T-cell (primary cell): ENCODE measurements at regions not wholly inside any gene's neighbourhood (a gene's known extent, or its start where the extent isn't known, plus 50 kb on each side); places are given as distances from the start of the nearest gene placed in this dataset.
"Not testable (repeated sequence)": the region's sequence is repeated elsewhere in the genome, so short reads cannot be mapped to it uniquely, and the experiment has no call there.

ENCODE experiments used
- ATAC-seq, 4 experiments: fragments of 200-7000 bp in 3 of 4; fragments of 150-1000 bp in 1 of 4; cut with Tn5 transposase; replicated peaks in 1 of 4; 1 replicate in 3 of 4; 2 replicates in 1 of 4; pipeline ENCODE4 v1.10.0; 2021; ENCODE audit warnings: moderate library complexity in 3 of 4, mild to moderate bottlenecking in 2 of 4, moderate number of reproducible peaks in 1 of 4
- CTCF ChIA-PET, 2 donors: fragments of 300-600 bp; sonication (Branson Sonifier 250); formaldehyde crosslinking; loops; one replicate each; lab custom pipeline; 2022; ENCODE audit warnings: antibody characterized with exemption in 2 of 2; lab: Charles Lee
- POLR2A ChIA-PET, 2 donors: fragments of 300-600 bp; sonication (Branson Sonifier 250); formaldehyde crosslinking; loops; one replicate each; lab custom pipeline; 2022; ENCODE audit warnings: antibody characterized with exemption in 2 of 2; lab: Charles Lee
- DNase-seq, 35 experiments: peaks; one replicate each; pipeline versions ENCODE4 v3.0.0 to v3.0.0-alpha.2; 2013 to 2023
- H3K27ac ChIP-seq: one replicate; pipeline ENCODE4 v1.5.1; 2013; ENCODE audit warnings: low read length
- H3K27me3 ChIP-seq, 2 experiments: replicated peaks in 1 of 2; 1 replicate in 1 of 2; 2 replicates in 1 of 2; pipeline versions ENCODE4 v1.6.1 to v1.7.0; 2013; ENCODE audit warnings: low read length in 1 of 2, mixed read lengths in 1 of 2; ENCODE audit not compliant: control insufficient read depth in 2 of 2, insufficient read depth in 2 of 2; ENCODE audit errors: extremely low read depth in 1 of 2
- H3K36me3 ChIP-seq, 2 donors: 1 replicate in 1 of 2; 2 replicates in 1 of 2; pipeline versions ENCODE4 v1.6.1 to v1.7.0; 2013; ENCODE audit warnings: low read length in 1 of 2; ENCODE audit not compliant: control insufficient read depth in 2 of 2, insufficient read depth in 1 of 2; ENCODE audit errors: extremely low read depth in 1 of 2
- H3K4me1 ChIP-seq, 2 experiments: 1 replicate in 1 of 2; 2 replicates in 1 of 2; pipeline versions ENCODE4 v1.6.1 to v1.7.0; 2013; ENCODE audit warnings: low read length in 2 of 2, mixed read lengths in 1 of 2; ENCODE audit not compliant: insufficient read depth in 2 of 2, control insufficient read depth in 1 of 2; ENCODE audit errors: extremely low read depth in 1 of 2
- H3K4me3 ChIP-seq, 2 donors: 1 replicate in 1 of 2; 2 replicates in 1 of 2; pipeline versions ENCODE4 v1.5.1 to v1.7.0; 2013; ENCODE audit warnings: mild to moderate bottlenecking in 2 of 2, low read length in 1 of 2, moderate library complexity in 1 of 2; ENCODE audit not compliant: control insufficient read depth in 1 of 2; ENCODE audit errors: extremely low read depth in 1 of 2
- H3K9me3 ChIP-seq: 2 replicates; pipeline ENCODE4 v1.7.0; 2013
- H3K27ac Mint-ChIP-seq, 2 donors: one replicate each; pipeline ENCODE4 v1.8.0; 2020 to 2021; ENCODE audit warnings: mild to moderate bottlenecking in 2 of 2, mixed read lengths in 2 of 2
- H3K27me3 Mint-ChIP-seq, 2 donors: one replicate each; pipeline ENCODE4 v1.8.0; 2021 to 2022; ENCODE audit warnings: mixed read lengths in 2 of 2
- H3K36me3 Mint-ChIP-seq: one replicate; pipeline ENCODE4 v1.8.0; 2021; ENCODE audit warnings: mixed read lengths
- H3K4me1 Mint-ChIP-seq, 3 donors: one replicate each; pipeline ENCODE4 v1.8.0; 2020 to 2022; ENCODE audit warnings: mixed read lengths in 3 of 3, mild to moderate bottlenecking in 1 of 3
- H3K4me3 Mint-ChIP-seq, 3 donors: one replicate each; pipeline ENCODE4 v1.8.0; 2020 to 2022; ENCODE audit warnings: mild to moderate bottlenecking in 3 of 3, mixed read lengths in 3 of 3, moderate library complexity in 3 of 3
- H3K9me3 Mint-ChIP-seq, 3 donors: one replicate each; pipeline ENCODE4 v1.8.0; 2020 to 2022; ENCODE audit warnings: mixed read lengths in 3 of 3
- WGBS: methylation state at CpG from one replicate; pipeline ENCODE4 v1.1.5; 2013; ENCODE audit warnings: missing lambda C conversion rate; ENCODE audit not compliant: insufficient coverage; 5-methylcytosine and 5-hydroxymethylcytosine counted together

- H3K27me3 Mint-ChIP-seq = no peaks in the 10 kb centered on the region
- H3K27ac Mint-ChIP-seq = no peak overlapping the region
- WGBS = no CpG with 5 or more reads among the region's 1 CpG
- no peak overlapping the region for H3K27ac ChIP-seq
- H3K36me3 ChIP-seq = no peaks in the 10 kb centered on the region
- DNase-seq = no peak
- no peaks in the 10 kb centered on the region for H3K36me3 Mint-ChIP-seq
- no peaks in the 10 kb centered on the region for H3K4me1 ChIP-seq
- ChIA-PET POLR2A (interaction anchor here in 1 of 2 donors (0.6 kb wide), 1 partner anchor 9 kb away, joined by 4 read pairs; no protein-coding TSS in a partner anchor), CTCF (no interaction called here)
- no peaks in the 10 kb centered on the region for H3K9me3 ChIP-seq
- ATAC-seq = no peak
- H3K4me3 ChIP-seq = no peak overlapping the region
- H3K27me3 ChIP-seq = no peaks in the 10 kb centered on the region
- H3K4me1 Mint-ChIP-seq = no peaks in the 10 kb centered on the region
- no peaks in the 10 kb centered on the region for H3K9me3 Mint-ChIP-seq
- no peak overlapping the region for H3K4me3 Mint-ChIP-seq
These were observed 190.3 kb upstream of the GRM3 start for GRCh38 chr7:86453454-86453853.

GRCh38 chr7:86448856-86449255, 194.9 kb upstream of the GRM3 start:
- Mint-ChIP-seq H3K27me3 (no peaks in the 10 kb centered on the region), H3K9me3 (peaks cover 0 to 10% (median 0%) of the 10 kb centered on the region in 3 donors), H3K4me3 (no peak overlapping the region), H3K36me3 (no peaks in the 10 kb centered on the region), H3K4me1 (no peaks in the 10 kb centered on the region), H3K27ac (no peak overlapping the region)
- H3K4me3 ChIP-seq = no peak overlapping the region
- ChIA-PET POLR2A (no interaction called here), CTCF (no interaction called here)
- H3K36me3 ChIP-seq = no peaks in the 10 kb centered on the region
- H3K27ac ChIP-seq = no peak overlapping the region
- ATAC-seq = no peak
- H3K9me3 ChIP-seq = no peaks in the 10 kb centered on the region
- no peak for DNase-seq
- 100% methylated on average over 2 of the region's 3 CpGs for WGBS
- no peaks in the 10 kb centered on the region for H3K27me3 ChIP-seq
- no peaks in the 10 kb centered on the region for H3K4me1 ChIP-seq

GRCh38 chr7:86445285-86445684, 198.4 kb upstream of the GRM3 start:
- H3K27ac ChIP-seq = no peak overlapping the region
- no peak for ATAC-seq
- no peaks in the 10 kb centered on the region for H3K9me3 ChIP-seq
- no peaks in the 10 kb centered on the region for H3K4me1 Mint-ChIP-seq
- H3K36me3 Mint-ChIP-seq = no peaks in the 10 kb centered on the region
- no peak overlapping the region for H3K27ac Mint-ChIP-seq
- ChIA-PET POLR2A (no interaction called here), CTCF (no interaction called here)
- H3K4me3 ChIP-seq = no peak overlapping the region
- H3K36me3 ChIP-seq = no peaks in the 10 kb centered on the region
- H3K27me3 Mint-ChIP-seq = no peaks in the 10 kb centered on the region
- H3K9me3 Mint-ChIP-seq = peaks cover 0 to 10% (median 0%) of the 10 kb centered on the region in 3 donors
- no peak overlapping the region for H3K4me3 Mint-ChIP-seq
- no peaks in the 10 kb centered on the region for H3K27me3 ChIP-seq
- no peaks in the 10 kb centered on the region for H3K4me1 ChIP-seq
- no peak for DNase-seq

GRCh38 chr7:86444245-86444644, 199.5 kb upstream of the GRM3 start:
- Mint-ChIP-seq H3K27ac (no peak overlapping the region), H3K27me3 (no peaks in the 10 kb centered on the region), H3K4me3 (no peak overlapping the region), H3K4me1 (no peaks in the 10 kb centered on the region), H3K9me3 (peaks cover 0 to 10% (median 0%) of the 10 kb centered on the region in 3 donors), H3K36me3 (no peaks in the 10 kb centered on the region)
- H3K4me1 ChIP-seq = no peaks in the 10 kb centered on the region
- H3K27ac ChIP-seq = no peak overlapping the region
- ATAC-seq (no peak), DNase-seq (no peak)
- H3K27me3 ChIP-seq = no peaks in the 10 kb centered on the region
- CTCF ChIA-PET = no interaction called here
- no CpG with 5 or more reads among the region's 2 CpGs for WGBS
- POLR2A ChIA-PET = no interaction called here
- no peaks in the 10 kb centered on the region for H3K36me3 ChIP-seq
- H3K9me3 ChIP-seq = no peaks in the 10 kb centered on the region
- H3K4me3 ChIP-seq = no peak overlapping the region

- ATAC-seq, H3K36me3 ChIP-seq, H3K9me3 ChIP-seq, H3K4me3 Mint-ChIP-seq, H3K9me3 Mint-ChIP-seq, CTCF ChIA-PET, H3K27ac Mint-ChIP-seq, H3K27me3 Mint-ChIP-seq, H3K4me1 Mint-ChIP-seq, H3K36me3 Mint-ChIP-seq, H3K27me3 ChIP-seq, DNase-seq, H3K27ac ChIP-seq, H3K4me3 ChIP-seq, H3K4me1 ChIP-seq: not testable (repeated sequence)
- WGBS = 90% methylated on average over 10 of the region's 29 CpGs
- POLR2A ChIA-PET = interaction anchor here in 1 of 2 donors (0.6 kb wide), 1 partner anchor 55 kb away, joined by 3 read pairs; no protein-coding TSS in a partner anchor
These were observed 203.3 kb upstream of the GRM3 start for GRCh38 chr7:86440420-86440819.

GRCh38 chr7:86437951-86438450, 205.7 kb upstream of the GRM3 start:
- CTCF ChIA-PET = no interaction called here
- no peaks in the 10 kb centered on the region for H3K4me1 Mint-ChIP-seq
- POLR2A ChIA-PET = no interaction called here
- peaks cover 0 to 5% (median 0%) of the 10 kb centered on the region in 3 donors for H3K9me3 Mint-ChIP-seq
- Histone ChIP-seq H3K36me3 (no peaks in the 10 kb centered on the region), H3K9me3 (no peaks in the 10 kb centered on the region), H3K4me1 (no peaks in the 10 kb centered on the region), H3K27ac (no peak overlapping the region), H3K4me3 (no peak overlapping the region), H3K27me3 (no peaks in the 10 kb centered on the region)
- DNase-seq (no peak), ATAC-seq (no peak)
- no CpG with 5 or more reads among the region's 2 CpGs for whole genome bisulfite sequencing
- no peak overlapping the region for H3K27ac Mint-ChIP-seq
- H3K36me3 Mint-ChIP-seq = no peaks in the 10 kb centered on the region
- no peaks in the 10 kb centered on the region for H3K27me3 Mint-ChIP-seq
- H3K4me3 Mint-ChIP-seq = no peak overlapping the region

GRCh38 chr7:86431761-86432160, 211.9 kb upstream of the GRM3 start:
- Histone ChIP-seq H3K4me1 (no peaks in the 10 kb centered on the region), H3K4me3 (no peak overlapping the region), H3K36me3 (no peaks in the 10 kb centered on the region), H3K27me3 (no peaks in the 10 kb centered on the region), H3K9me3 (no peaks in the 10 kb centered on the region), H3K27ac (no peak overlapping the region)
- H3K9me3 Mint-ChIP-seq = peaks cover 0 to 5% (median 0%) of the 10 kb centered on the region in 3 donors
- H3K36me3 Mint-ChIP-seq = no peaks in the 10 kb centered on the region
- WGBS = no CpG with 5 or more reads among the region's 4 CpGs
- no peaks in the 10 kb centered on the region for H3K27me3 Mint-ChIP-seq
- no peaks in the 10 kb centered on the region for H3K4me1 Mint-ChIP-seq
- ATAC-seq (no peak), DNase-seq (no peak)
- no peak overlapping the region for H3K4me3 Mint-ChIP-seq
- ChIA-PET POLR2A (no interaction called here), CTCF (no interaction called here)
- no peak overlapping the region for H3K27ac Mint-ChIP-seq
